ENCODE measurements at regions not wholly inside any gene's neighbourhood (a gene's known extent, or its start where the extent isn't known, plus 50 kb on each side); places are given as distances from the start of the nearest gene placed in this dataset.
"Not testable (repeated sequence)": the region's sequence is repeated elsewhere in the genome, so short reads cannot be mapped to it uniquely, and the experiment has no call there.

GRCh38 chr4:147255268-147255667, 225.6 kb upstream of the EDNRA start:
- H3K4me1 ChIP-seq (ENCODE audit: control insufficient read depth in 2 of 2, insufficient read depth in 1 of 2, low read depth in 1 of 2, low read length in 2 of 2); H4K8ac ChIP-seq (ENCODE audit: low read depth, low read length); H2BK15ac ChIP-seq (ENCODE audit: low read length); H3K9me3 ChIP-seq (replicated peaks in 1 of 2; ENCODE audit: control insufficient read depth in 2 of 2, insufficient read depth in 1 of 2, low read depth in 1 of 2, low read length in 2 of 2); DNase-seq (ENCODE audit: low spot score); H4K91ac ChIP-seq (ENCODE audit: low read depth, low read length, poor library complexity); H3K27me3 ChIP-seq (ENCODE audit: control insufficient read depth in 3 of 3, insufficient read depth in 3 of 3, low read depth in 1 of 3, low read length in 3 of 3); H3K36me3 ChIP-seq (replicated peaks in 1 of 2; ENCODE audit: control insufficient read depth in 2 of 2, insufficient read depth in 2 of 2, low read length in 2 of 2); H2BK120ac ChIP-seq (ENCODE audit: low read depth, low read length); H2BK12ac ChIP-seq (ENCODE audit: low read length); H2AFZ ChIP-seq (ENCODE audit: low read length); H3K9ac ChIP-seq (ENCODE audit: low read depth, low read length, poor library complexity); H3K14ac ChIP-seq (ENCODE audit: low read length); H3K18ac ChIP-seq (ENCODE audit: low read length); H3K27ac ChIP-seq (replicated peaks; ENCODE audit: low read length); H3K4me2 ChIP-seq (ENCODE audit: insufficient read depth, low read length, poor library complexity, severe bottlenecking); H3K23ac ChIP-seq (ENCODE audit: low read depth, low read length, poor library complexity); H2AK5ac ChIP-seq (ENCODE audit: low read depth, low read length); H3K4ac ChIP-seq (ENCODE audit: low read length); H2BK5ac ChIP-seq (ENCODE audit: low read length); H3K79me1 ChIP-seq (ENCODE audit: low read depth, low read length); H3K4me3 ChIP-seq (ENCODE audit: low read length in 2 of 2): not testable (repeated sequence)
- WGBS, 2 donors (ENCODE audit: extremely low coverage in 2 of 2, insufficient read length in 2 of 2, insufficient replicate concordance in 1 of 2): no CpG with 5 or more reads among the region's 11 CpGs

- H3K4ac ChIP-seq (ENCODE audit: low read length); H3K36me3 ChIP-seq (replicated peaks in 1 of 2; ENCODE audit: control insufficient read depth in 2 of 2, insufficient read depth in 2 of 2, low read length in 2 of 2); H3K27me3 ChIP-seq (ENCODE audit: control insufficient read depth in 3 of 3, insufficient read depth in 3 of 3, low read depth in 1 of 3, low read length in 3 of 3); H2AFZ ChIP-seq (ENCODE audit: low read length); H3K4me1 ChIP-seq (ENCODE audit: control insufficient read depth in 2 of 2, insufficient read depth in 1 of 2, low read depth in 1 of 2, low read length in 2 of 2); H2BK15ac ChIP-seq (ENCODE audit: low read length); H3K18ac ChIP-seq (ENCODE audit: low read length); H3K9me3 ChIP-seq (replicated peaks in 1 of 2; ENCODE audit: control insufficient read depth in 2 of 2, insufficient read depth in 1 of 2, low read depth in 1 of 2, low read length in 2 of 2); H3K9ac ChIP-seq (ENCODE audit: low read depth, low read length, poor library complexity); H3K14ac ChIP-seq (ENCODE audit: low read length); H2BK12ac ChIP-seq (ENCODE audit: low read length); H3K23ac ChIP-seq (ENCODE audit: low read depth, low read length, poor library complexity); H3K27ac ChIP-seq (replicated peaks; ENCODE audit: low read length); DNase-seq (ENCODE audit: low spot score); H2BK120ac ChIP-seq (ENCODE audit: low read depth, low read length); H4K8ac ChIP-seq (ENCODE audit: low read depth, low read length); H3K79me1 ChIP-seq (ENCODE audit: low read depth, low read length); H2BK5ac ChIP-seq (ENCODE audit: low read length); H3K4me2 ChIP-seq (ENCODE audit: insufficient read depth, low read length, poor library complexity, severe bottlenecking); H4K91ac ChIP-seq (ENCODE audit: low read depth, low read length, poor library complexity); H2AK5ac ChIP-seq (ENCODE audit: low read depth, low read length); H3K4me3 ChIP-seq (ENCODE audit: low read length in 2 of 2): not testable (repeated sequence)
- no CpG with 5 or more reads among the region's 1 CpG for WGBS, 2 donors (ENCODE audit: extremely low coverage in 2 of 2, insufficient read length in 2 of 2, insufficient replicate concordance in 1 of 2)
These were observed 221.6 kb upstream of the EDNRA start for GRCh38 chr4:147259271-147259670.

GRCh38 chr4:147284256-147284835, 196.6 kb upstream of the EDNRA start:
- H3K36me3 ChIP-seq (replicated peaks in 1 of 2; ENCODE audit: control insufficient read depth in 2 of 2, insufficient read depth in 2 of 2, low read length in 2 of 2): no peaks in the 10 kb centered on the region
- no peak overlapping the region for H3K14ac ChIP-seq (ENCODE audit: low read length)
- H3K79me1 ChIP-seq (ENCODE audit: low read depth, low read length): no peaks in the 10 kb centered on the region
- DNase-seq (ENCODE audit: low spot score): no peak
- no peak overlapping the region for H3K27ac ChIP-seq (replicated peaks; ENCODE audit: low read length)
- H3K27me3 ChIP-seq (ENCODE audit: control insufficient read depth in 3 of 3, insufficient read depth in 3 of 3, low read depth in 1 of 3, low read length in 3 of 3): no peaks in the 10 kb centered on the region
- no peak overlapping the region for H3K23ac ChIP-seq (ENCODE audit: low read depth, low read length, poor library complexity)
- no peak overlapping the region for H2BK15ac ChIP-seq (ENCODE audit: low read length)
- H2AK5ac ChIP-seq (ENCODE audit: low read depth, low read length): no peak overlapping the region
- H3K4me2 ChIP-seq (ENCODE audit: insufficient read depth, low read length, poor library complexity, severe bottlenecking): no peak overlapping the region
- H3K4me1 ChIP-seq (ENCODE audit: control insufficient read depth in 2 of 2, insufficient read depth in 1 of 2, low read depth in 1 of 2, low read length in 2 of 2): no peaks in the 10 kb centered on the region
- H3K4ac ChIP-seq (ENCODE audit: low read length): no peak overlapping the region
- H3K18ac ChIP-seq (ENCODE audit: low read length): no peak overlapping the region
- no peak overlapping the region for H2BK5ac ChIP-seq (ENCODE audit: low read length)
- no peak overlapping the region for H2BK120ac ChIP-seq (ENCODE audit: low read depth, low read length)
- H4K91ac ChIP-seq (ENCODE audit: low read depth, low read length, poor library complexity): no peak overlapping the region
- H3K4me3 ChIP-seq (ENCODE audit: low read length in 2 of 2): no peak overlapping the region
- WGBS, 2 donors (ENCODE audit: extremely low coverage in 2 of 2, insufficient read length in 2 of 2, insufficient replicate concordance in 1 of 2): no CpG with 5 or more reads among the region's 3 CpGs
- H3K9ac ChIP-seq (ENCODE audit: low read depth, low read length, poor library complexity): no peak overlapping the region
- H3K9me3 ChIP-seq (replicated peaks in 1 of 2; ENCODE audit: control insufficient read depth in 2 of 2, insufficient read depth in 1 of 2, low read depth in 1 of 2, low read length in 2 of 2): no peaks in the 10 kb centered on the region
- H4K8ac ChIP-seq (ENCODE audit: low read depth, low read length): no peak overlapping the region
- no peak overlapping the region for H2BK12ac ChIP-seq (ENCODE audit: low read length)
- no peak overlapping the region for H2AFZ ChIP-seq (ENCODE audit: low read length)

- Histone ChIP-seq H3K27me3 (ENCODE audit: control insufficient read depth in 3 of 3, insufficient read depth in 3 of 3, low read depth in 1 of 3, low read length in 3 of 3) (no peaks in the 10 kb centered on the region), H3K14ac (ENCODE audit: low read length) (no peak overlapping the region), H2AFZ (ENCODE audit: low read length) (no peak overlapping the region), H4K91ac (ENCODE audit: low read depth, low read length, poor library complexity) (no peak overlapping the region), H2BK12ac (ENCODE audit: low read length) (no peak overlapping the region), H2BK120ac (ENCODE audit: low read depth, low read length) (no peak overlapping the region), H3K23ac (ENCODE audit: low read depth, low read length, poor library complexity) (no peak overlapping the region), H3K18ac (ENCODE audit: low read length) (no peak overlapping the region), H3K9ac (ENCODE audit: low read depth, low read length, poor library complexity) (no peak overlapping the region), H3K4me3 (ENCODE audit: low read length in 2 of 2) (no peak overlapping the region), H2BK5ac (ENCODE audit: low read length) (no peak overlapping the region), H3K4me1 (ENCODE audit: control insufficient read depth in 2 of 2, insufficient read depth in 1 of 2, low read depth in 1 of 2, low read length in 2 of 2) (no peaks in the 10 kb centered on the region), H3K4ac (ENCODE audit: low read length) (no peak overlapping the region), H3K9me3 (replicated peaks in 1 of 2; ENCODE audit: control insufficient read depth in 2 of 2, insufficient read depth in 1 of 2, low read depth in 1 of 2, low read length in 2 of 2) (no peaks in the 10 kb centered on the region), H3K36me3 (replicated peaks in 1 of 2; ENCODE audit: control insufficient read depth in 2 of 2, insufficient read depth in 2 of 2, low read length in 2 of 2) (no peaks in the 10 kb centered on the region), H3K4me2 (ENCODE audit: insufficient read depth, low read length, poor library complexity, severe bottlenecking) (no peak overlapping the region), H3K79me1 (ENCODE audit: low read depth, low read length) (no peaks in the 10 kb centered on the region), H4K8ac (ENCODE audit: low read depth, low read length) (no peak overlapping the region), H2BK15ac (ENCODE audit: low read length) (no peak overlapping the region), H3K27ac (replicated peaks; ENCODE audit: low read length) (no peak overlapping the region), H2AK5ac (ENCODE audit: low read depth, low read length) (no peak overlapping the region)
- DNase-seq (ENCODE audit: low spot score): no peak
- no CpG with 5 or more reads among the region's 1 CpG for WGBS, 2 donors (ENCODE audit: extremely low coverage in 2 of 2, insufficient read length in 2 of 2, insufficient replicate concordance in 1 of 2)
These were observed 196.0 kb upstream of the EDNRA start for GRCh38 chr4:147284935-147285334.

Measured in neuronal stem cell (in vitro differentiated cells).